Neural cell (in vitro differentiated cells): ENCODE measurements at regions not wholly inside any gene's neighbourhood (a gene's known extent, or its start where the extent isn't known, plus 50 kb on each side); places are given as distances from the start of the nearest gene placed in this dataset.

Source experiments
- H2AFZ ChIP-seq: fragments of 200-600, 300-800 bp; sonication (generic), shearing (Covaris generic); 2 replicates; pipeline ENCODE4 v1.6.0; 2014; ENCODE audit warnings: low read depth, mild to moderate bottlenecking, antibody characterized with exemption, low read length, moderate library complexity
- H3F3A ChIP-seq: fragments of 200-600 bp; shearing (Covaris generic); 2 replicates; pipeline ENCODE4 v1.6.1; 2016; ENCODE audit warnings: mild to moderate bottlenecking, moderate library complexity, mixed read lengths, antibody characterized with exemption, low read length; ENCODE audit not compliant: insufficient read depth, poor library complexity, severe bottlenecking
- H3K27ac ChIP-seq: fragments of 200-600, 300-800 bp; sonication (generic), shearing (Covaris generic); 2 replicates; pipeline ENCODE4 v1.5.1; 2014; ENCODE audit warnings: mild to moderate bottlenecking, low read length, moderate library complexity
- H3K27me3 ChIP-seq: fragments of 300-800, 200-600 bp; sonication (generic), shearing (Covaris generic); 2 replicates; pipeline ENCODE4 v1.6.0; 2014; ENCODE audit warnings: mild to moderate bottlenecking, low read depth, low read length, moderate library complexity; ENCODE audit not compliant: insufficient read depth
- H3K36me3 ChIP-seq: fragments of 300-800, 200-600 bp; sonication (generic), shearing (Covaris generic); 2 replicates; pipeline ENCODE4 v1.5.1; 2014; ENCODE audit warnings: mild to moderate bottlenecking, antibody characterized with exemption, low read length, moderate library complexity; ENCODE audit not compliant: insufficient read depth
- H3K4me2 ChIP-seq: fragments of 300-800, 200-600 bp; sonication (generic), shearing (Covaris generic); 2 replicates; pipeline ENCODE4 v1.6.0; 2014; ENCODE audit warnings: mild to moderate bottlenecking, low read length
- H3K4me3 ChIP-seq: fragments of 300-800, 200-600 bp; sonication (generic), shearing (Covaris generic); 2 replicates; pipeline ENCODE4 v1.5.1; 2014; ENCODE audit warnings: mild to moderate bottlenecking, low read length, moderate library complexity
- H3K79me2 ChIP-seq: fragments of 200-600 bp; shearing (Covaris generic); replicated peaks from 2 replicates; pipeline ENCODE4 v1.6.0; 2014; ENCODE audit warnings: mild to moderate bottlenecking, low read length, moderate library complexity; ENCODE audit not compliant: insufficient read depth
- H3K9ac ChIP-seq: fragments of 300-800, 200-600 bp; sonication (generic), shearing (Covaris generic); 2 replicates; pipeline ENCODE4 v1.6.1; 2016; ENCODE audit warnings: mild to moderate bottlenecking, low read length, mixed read lengths
- H3K9me2 ChIP-seq: fragments of 200-600 bp; shearing (Covaris generic); 2 replicates; pipeline ENCODE4 v1.6.1; 2016; ENCODE audit warnings: mild to moderate bottlenecking, low read length, mixed read lengths; ENCODE audit not compliant: insufficient read depth
- H3K9me3 ChIP-seq: fragments of 200-600, 300-800 bp; sonication (generic), shearing (Covaris generic); 2 replicates; pipeline ENCODE4 v1.6.1; 2016; ENCODE audit warnings: mild to moderate bottlenecking, mixed run types, low read length, moderate library complexity, mixed read lengths
- H4K20me1 ChIP-seq: fragments of 200-600 bp; shearing (Covaris generic); 2 replicates; pipeline ENCODE4 v1.6.1; 2016; ENCODE audit warnings: mild to moderate bottlenecking, mixed run types; ENCODE audit not compliant: insufficient read depth
- CTCF ChIP-seq: fragments of 450-650 bp; IDR thresholded peaks from 2 replicates; pipeline ENCODE4 v1.5.1; 2014; ENCODE audit warnings: antibody characterized with exemption, mild to moderate bottlenecking, moderate library complexity; ENCODE audit not compliant: poor library complexity, severe bottlenecking
- EP300 ChIP-seq: fragments of 450-650 bp; conservative IDR thresholded peaks from 2 replicates; pipeline ENCODE4 v1.6.1; 2014; ENCODE audit warnings: antibody characterized with exemption, mild to moderate bottlenecking, moderate library complexity; ENCODE audit not compliant: poor library complexity, severe bottlenecking
- EZH2 ChIP-seq: fragments of 200-600, 300-800 bp; shearing (Covaris generic), sonication (generic); IDR thresholded peaks from 2 replicates; pipeline ENCODE4 v1.6.1; 2014; ENCODE audit warnings: antibody characterized with exemption, low read length, borderline replicate concordance, mild to moderate bottlenecking; ENCODE audit not compliant: insufficient read depth, poor library complexity, severe bottlenecking
- MXI1 ChIP-seq: fragments of 450-650 bp; conservative IDR thresholded peaks from 2 replicates; pipeline ENCODE4 v1.6.1; 2014; ENCODE audit warnings: antibody characterized with exemption, mild to moderate bottlenecking; ENCODE audit not compliant: poor library complexity, severe bottlenecking
- POLR2AphosphoS5 ChIP-seq: IDR thresholded peaks from 2 replicates; pipeline ENCODE4 v1.6.1; 2012
- RAD21 ChIP-seq: fragments of 450-650 bp; conservative IDR thresholded peaks from 2 replicates; pipeline ENCODE4 v1.6.1; 2014; ENCODE audit warnings: antibody characterized with exemption, mild to moderate bottlenecking, moderate library complexity
- SMC3 ChIP-seq: fragments of 450-650 bp; conservative IDR thresholded peaks from 2 replicates; pipeline ENCODE4 v1.6.1; 2014; ENCODE audit warnings: antibody characterized with exemption, mild to moderate bottlenecking, moderate library complexity; ENCODE audit not compliant: poor library complexity
- TAF1 ChIP-seq: IDR thresholded peaks from 2 replicates; pipeline ENCODE4 v1.6.1; 2012; ENCODE audit warnings: low read depth
- TF ChIP-seq, protein P1 (sequence below): IDR thresholded peaks from 2 replicates; pipeline ENCODE4 v1.6.1; 2012; ENCODE audit warnings: borderline replicate concordance

DNA sequence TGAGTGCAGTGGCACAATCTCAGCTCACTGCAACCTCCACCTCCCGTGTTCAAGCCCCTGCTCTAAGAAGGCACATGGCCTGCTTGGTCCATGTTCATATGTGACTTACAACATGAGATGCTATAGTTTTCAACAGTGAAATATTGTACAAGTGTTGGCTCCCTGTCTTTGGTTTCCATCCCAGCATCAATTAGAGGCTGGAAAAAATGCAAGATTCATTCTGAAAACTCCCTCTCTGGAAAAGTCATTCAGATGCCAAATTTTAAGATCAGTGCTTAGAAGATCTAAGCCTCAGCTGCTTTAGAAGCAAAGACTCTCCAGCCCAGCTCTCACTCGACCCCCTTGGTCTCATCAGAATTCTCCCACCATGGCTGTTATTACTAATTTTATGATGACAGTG is 398.9 kb downstream of the KIF16B start:
- no peaks in the 10 kb centered on the region for H3K27me3 ChIP-seq
- H3K9me2 ChIP-seq = no peaks in the 10 kb centered on the region
- H3K4me2 ChIP-seq = no peak overlapping the region
- no peaks in the 10 kb centered on the region for H3F3A ChIP-seq
- H3K27ac ChIP-seq = no peak overlapping the region
- H3K9me3 ChIP-seq = no peaks in the 10 kb centered on the region
- no peaks in the 10 kb centered on the region for H3K79me2 ChIP-seq
- H3K9ac ChIP-seq = no peak overlapping the region
- no peaks in the 10 kb centered on the region for H3K36me3 ChIP-seq
- H2AFZ ChIP-seq = no peak overlapping the region
- H4K20me1 ChIP-seq = no peaks in the 10 kb centered on the region
- TF ChIP-seq POLR2AphosphoS5 (no peak), SMC3 (no peak), CTCF (no peak), MXI1 (no peak), TAF1 (no peak), EZH2 (no peak), EP300 (no peak), RAD21 (no peak)
- TF ChIP-seq, protein P1, sequence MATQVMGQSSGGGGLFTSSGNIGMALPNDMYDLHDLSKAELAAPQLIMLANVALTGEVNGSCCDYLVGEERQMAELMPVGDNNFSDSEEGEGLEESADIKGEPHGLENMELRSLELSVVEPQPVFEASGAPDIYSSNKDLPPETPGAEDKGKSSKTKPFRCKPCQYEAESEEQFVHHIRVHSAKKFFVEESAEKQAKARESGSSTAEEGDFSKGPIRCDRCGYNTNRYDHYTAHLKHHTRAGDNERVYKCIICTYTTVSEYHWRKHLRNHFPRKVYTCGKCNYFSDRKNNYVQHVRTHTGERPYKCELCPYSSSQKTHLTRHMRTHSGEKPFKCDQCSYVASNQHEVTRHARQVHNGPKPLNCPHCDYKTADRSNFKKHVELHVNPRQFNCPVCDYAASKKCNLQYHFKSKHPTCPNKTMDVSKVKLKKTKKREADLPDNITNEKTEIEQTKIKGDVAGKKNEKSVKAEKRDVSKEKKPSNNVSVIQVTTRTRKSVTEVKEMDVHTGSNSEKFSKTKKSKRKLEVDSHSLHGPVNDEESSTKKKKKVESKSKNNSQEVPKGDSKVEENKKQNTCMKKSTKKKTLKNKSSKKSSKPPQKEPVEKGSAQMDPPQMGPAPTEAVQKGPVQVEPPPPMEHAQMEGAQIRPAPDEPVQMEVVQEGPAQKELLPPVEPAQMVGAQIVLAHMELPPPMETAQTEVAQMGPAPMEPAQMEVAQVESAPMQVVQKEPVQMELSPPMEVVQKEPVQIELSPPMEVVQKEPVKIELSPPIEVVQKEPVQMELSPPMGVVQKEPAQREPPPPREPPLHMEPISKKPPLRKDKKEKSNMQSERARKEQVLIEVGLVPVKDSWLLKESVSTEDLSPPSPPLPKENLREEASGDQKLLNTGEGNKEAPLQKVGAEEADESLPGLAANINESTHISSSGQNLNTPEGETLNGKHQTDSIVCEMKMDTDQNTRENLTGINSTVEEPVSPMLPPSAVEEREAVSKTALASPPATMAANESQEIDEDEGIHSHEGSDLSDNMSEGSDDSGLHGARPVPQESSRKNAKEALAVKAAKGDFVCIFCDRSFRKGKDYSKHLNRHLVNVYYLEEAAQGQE = no peak
- no peak overlapping the region for H3K4me3 ChIP-seq

DNA sequence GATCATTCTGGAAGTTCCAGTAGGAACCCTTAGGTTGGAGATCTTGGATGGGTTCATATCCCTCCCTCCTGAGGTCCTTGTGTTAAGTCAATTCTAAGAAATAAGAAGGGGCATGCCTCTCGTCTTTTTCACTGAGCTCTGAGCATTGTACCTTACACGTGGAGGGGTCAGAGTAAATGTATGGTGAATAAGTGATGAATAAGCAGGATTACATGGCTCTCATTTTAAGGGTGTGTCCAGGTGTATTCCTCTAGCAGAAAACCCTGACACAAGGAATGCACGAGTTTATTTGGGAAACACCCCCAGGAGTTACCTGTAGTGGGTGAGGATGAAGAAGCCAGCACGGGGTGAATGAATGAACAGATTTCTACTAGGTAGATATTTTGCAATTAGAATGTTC is 400.2 kb downstream of the KIF16B start:
- H3K27ac ChIP-seq = no peak overlapping the region
- no peaks in the 10 kb centered on the region for H3K9me3 ChIP-seq
- H3K79me2 ChIP-seq = no peaks in the 10 kb centered on the region
- H3K4me2 ChIP-seq = no peak overlapping the region
- no peaks in the 10 kb centered on the region for H3K36me3 ChIP-seq
- H3K9me2 ChIP-seq = no peaks in the 10 kb centered on the region
- TF ChIP-seq CTCF (no peak), MXI1 (no peak), POLR2AphosphoS5 (no peak), EZH2 (no peak), SMC3 (no peak), TAF1 (no peak), EP300 (no peak), RAD21 (no peak)
- TF ChIP-seq, protein P1 = no peak
- no peaks in the 10 kb centered on the region for H3K27me3 ChIP-seq
- H4K20me1 ChIP-seq = no peaks in the 10 kb centered on the region
- H3K9ac ChIP-seq = no peak overlapping the region
- H3F3A ChIP-seq = no peaks in the 10 kb centered on the region
- no peak overlapping the region for H2AFZ ChIP-seq
- H3K4me3 ChIP-seq = no peak overlapping the region
